ENCODE measurements at regions not wholly inside any gene's neighbourhood (a gene's known extent, or its start where the extent isn't known, plus 50 kb on each side); places are given as distances from the start of the nearest gene placed in this dataset.

- ATAC-seq, result no peak
- intact Hi-C loops (cut with micrococcal nuclease), result loop anchor here (10.0 kb wide), 1 partner anchor 115 kb away; no protein-coding TSS in a partner anchor
- CTCF ChIA-PET, result no interaction called here
- Histone ChIP-seq H3F3A (ENCODE audit: low read length, unreplicated experiment) (no peaks in the 10 kb centered on the region), H3K79me2 (ENCODE audit: low read length) (no peaks in the 10 kb centered on the region), H3K9me2 (replicated peaks; ENCODE audit: low read length) (no peaks in the 10 kb centered on the region), H3K4me1 (ENCODE audit: insufficient read depth, low read length) (no peaks in the 10 kb centered on the region), H3K27me3 (ENCODE audit: low read length) (peaks cover 52% of the 10 kb centered on the region), H3K36me3 (ENCODE audit: low read depth, low read length) (no peaks in the 10 kb centered on the region), H3K4me3 (ENCODE audit: low read length) (no peak overlapping the region), H2AFZ (ENCODE audit: low read length) (no peak overlapping the region), H3K9ac (ENCODE audit: low read length) (no peak overlapping the region), H4K20me1 (ENCODE audit: low read length) (no peaks in the 10 kb centered on the region), H3K4me2 (ENCODE audit: low read length) (no peak overlapping the region), H3K9me3 (ENCODE audit: low read length) (no peaks in the 10 kb centered on the region), H3K27ac (ENCODE audit: low read length) (no peak overlapping the region)
- TF ChIP-seq EZH2phosphoT487 (IDR thresholded peaks at IDR 0.05; ENCODE audit: borderline replicate concordance, low read length) (no peak), CTCF (conservative IDR thresholded peaks at IDR 0.05; ENCODE audit: low read depth, low read length) (no peak), EZH2 (IDR thresholded peaks at IDR 0.05; ENCODE audit: low read length, unreplicated experiment) (no peak)
- POLR2A ChIA-PET (ENCODE audit: unreplicated experiment), result no interaction called here
- BruUV-seq (replicated peaks), result no TSS peak
- DNase-seq, result no peak
These were observed 182.7 kb upstream of the HNRNPA3 start for GRCh38 chr2:177029901-177030300.

GRCh38 chr2:177030451-177031105, 182.0 kb upstream of the HNRNPA3 start:
- Histone ChIP-seq H3K9me2 (replicated peaks; ENCODE audit: low read length) (no peaks in the 10 kb centered on the region), H3K9ac (ENCODE audit: low read length) (no peak overlapping the region), H3K27ac (ENCODE audit: low read length) (no peak overlapping the region), H2AFZ (ENCODE audit: low read length) (no peak overlapping the region), H3K79me2 (ENCODE audit: low read length) (no peaks in the 10 kb centered on the region), H3K27me3 (ENCODE audit: low read length) (peaks cover 46% of the 10 kb centered on the region), H3K9me3 (ENCODE audit: low read length) (no peaks in the 10 kb centered on the region), H4K20me1 (ENCODE audit: low read length) (no peaks in the 10 kb centered on the region), H3K4me2 (ENCODE audit: low read length) (no peak overlapping the region), H3K4me1 (ENCODE audit: insufficient read depth, low read length) (no peaks in the 10 kb centered on the region), H3F3A (ENCODE audit: low read length, unreplicated experiment) (no peaks in the 10 kb centered on the region), H3K4me3 (ENCODE audit: low read length) (no peak overlapping the region), H3K36me3 (ENCODE audit: low read depth, low read length) (no peaks in the 10 kb centered on the region)
- intact Hi-C loops (cut with micrococcal nuclease), result no loop called here
- ChIA-PET CTCF (no interaction called here), POLR2A (ENCODE audit: unreplicated experiment) (no interaction called here)
- TF ChIP-seq CTCF (conservative IDR thresholded peaks at IDR 0.05; ENCODE audit: low read depth, low read length), result no peak
- no peak for DNase-seq
- BruUV-seq (replicated peaks), result no TSS peak
- ATAC-seq, result no peak

- Histone ChIP-seq H3K9ac (ENCODE audit: low read length) (no peak overlapping the region), H3K36me3 (ENCODE audit: low read depth, low read length) (no peaks in the 10 kb centered on the region), H3K4me2 (ENCODE audit: low read length) (no peak overlapping the region), H3K4me3 (ENCODE audit: low read length) (no peak overlapping the region), H3F3A (ENCODE audit: low read length, unreplicated experiment) (no peaks in the 10 kb centered on the region), H3K9me2 (replicated peaks; ENCODE audit: low read length) (no peaks in the 10 kb centered on the region), H4K20me1 (ENCODE audit: low read length) (no peaks in the 10 kb centered on the region), H3K4me1 (ENCODE audit: insufficient read depth, low read length) (no peaks in the 10 kb centered on the region), H3K9me3 (ENCODE audit: low read length) (no peaks in the 10 kb centered on the region), H3K79me2 (ENCODE audit: low read length) (no peaks in the 10 kb centered on the region), H3K27ac (ENCODE audit: low read length) (no peak overlapping the region), H2AFZ (ENCODE audit: low read length) (no peak overlapping the region), H3K27me3 (ENCODE audit: low read length) (peaks cover 45% of the 10 kb centered on the region)
- ChIA-PET CTCF (no interaction called here), POLR2A (ENCODE audit: unreplicated experiment) (no interaction called here)
- ATAC-seq (no peak), DNase-seq (no peak)
- BruUV-seq (replicated peaks), result no TSS peak
- intact Hi-C loops (cut with micrococcal nuclease), result no loop called here
- TF ChIP-seq EZH2 (IDR thresholded peaks at IDR 0.05; ENCODE audit: low read length, unreplicated experiment), result no peak
- no peak for TF ChIP-seq CTCF (conservative IDR thresholded peaks at IDR 0.05; ENCODE audit: low read depth, low read length)
- no peak for TF ChIP-seq EZH2phosphoT487 (IDR thresholded peaks at IDR 0.05; ENCODE audit: borderline replicate concordance, low read length)
These were observed 181.0 kb upstream of the HNRNPA3 start for GRCh38 chr2:177031438-177032180.
